ELR (cell line): ENCODE measurements at regions not wholly inside any gene's neighbourhood (a gene's known extent, or its start where the extent isn't known, plus 50 kb on each side); places are given as distances from the start of the nearest gene placed in this dataset.
"Not testable (repeated sequence)": the region's sequence is repeated elsewhere in the genome, so short reads cannot be mapped to it uniquely, and the experiment has no call there.

Experiments
- DNase-seq: peaks from one replicate; pipeline ENCODE4 v3.0.0-alpha.2; 2015; ENCODE audit warnings: low read depth

- no peak for DNase-seq
Observed at GRCh38 chr3:182138393-182138792, 426.7 kb downstream of the SOX2 start.

DNA sequence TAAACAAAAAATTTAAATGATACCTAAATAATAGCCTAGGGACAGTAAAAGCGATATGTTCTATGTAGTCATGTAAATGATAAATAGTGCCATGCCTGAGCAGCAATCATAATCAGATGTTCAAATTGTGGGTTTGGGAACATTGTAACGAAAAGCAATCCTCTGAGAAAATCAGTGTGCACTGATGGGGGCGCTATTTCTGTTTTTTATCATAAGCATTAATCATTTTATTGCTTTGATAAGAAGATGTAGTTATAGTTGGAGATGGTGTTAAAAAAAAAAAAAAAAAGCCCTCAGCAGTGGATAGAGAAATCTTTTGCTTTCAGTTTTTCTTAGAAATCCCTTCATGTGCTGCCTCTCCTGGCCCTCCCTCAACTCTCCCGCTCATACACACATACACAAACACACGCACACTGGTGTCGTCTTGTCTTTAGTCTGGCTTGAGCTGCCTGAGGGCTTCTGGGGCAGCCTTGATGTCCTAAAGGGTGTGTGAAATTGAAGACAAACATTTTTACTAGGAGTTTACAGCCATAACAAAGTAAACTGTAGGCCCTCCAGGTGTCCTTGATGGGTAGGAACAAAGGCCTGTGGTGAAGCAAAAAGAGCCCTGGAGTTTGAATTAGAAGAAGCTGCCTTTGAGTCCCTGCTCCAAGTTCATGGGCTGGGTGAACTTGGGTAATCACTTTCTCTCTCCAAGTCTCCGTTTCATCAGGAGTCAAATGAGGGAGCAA, 428.1 kb downstream of the SOX2 start:
- no peak for DNase-seq

GRCh38 chr3:182142928-182143327, 431.2 kb downstream of the SOX2 start:
- DNase-seq = no peak

DNA sequence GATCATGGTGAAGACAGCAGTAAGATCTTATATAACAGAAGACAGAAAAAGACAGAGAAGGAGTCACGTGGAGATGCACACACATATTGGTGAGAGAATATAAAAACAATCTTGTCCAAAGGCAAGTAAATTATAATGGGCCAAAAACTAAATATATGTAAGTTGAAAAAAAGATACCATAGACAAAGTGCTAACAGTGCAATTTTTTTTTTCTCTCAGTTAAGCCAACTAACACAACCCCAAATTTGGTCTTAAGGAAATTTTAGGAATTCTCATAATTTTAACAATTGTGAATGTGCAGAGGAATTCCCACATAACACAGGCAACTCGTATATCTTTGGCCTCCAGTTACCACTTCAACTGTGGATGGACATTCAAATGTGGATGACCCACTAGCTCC, 432.2 kb downstream of the SOX2 start:
- DNase-seq = no peak

DNA sequence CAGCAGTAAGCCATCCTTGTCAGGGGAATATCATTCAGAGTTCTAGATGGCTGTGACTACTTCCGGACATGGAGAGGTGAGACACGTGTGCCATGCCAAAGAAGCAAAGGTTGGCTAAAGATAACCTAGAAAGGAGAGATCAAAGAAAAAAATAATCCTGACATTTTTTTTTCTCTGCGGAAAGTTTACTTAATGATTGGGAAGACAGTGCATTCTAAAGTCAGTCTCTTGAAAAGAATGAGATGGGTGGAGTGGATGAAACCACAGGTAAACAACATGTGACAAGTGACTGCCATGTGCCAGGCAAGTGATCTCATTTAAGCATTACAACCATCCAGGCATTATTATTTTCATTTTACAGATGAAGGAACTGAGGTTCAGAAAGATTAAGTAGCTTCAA, 436.6 kb downstream of the SOX2 start:
- no peak for DNase-seq

DNA sequence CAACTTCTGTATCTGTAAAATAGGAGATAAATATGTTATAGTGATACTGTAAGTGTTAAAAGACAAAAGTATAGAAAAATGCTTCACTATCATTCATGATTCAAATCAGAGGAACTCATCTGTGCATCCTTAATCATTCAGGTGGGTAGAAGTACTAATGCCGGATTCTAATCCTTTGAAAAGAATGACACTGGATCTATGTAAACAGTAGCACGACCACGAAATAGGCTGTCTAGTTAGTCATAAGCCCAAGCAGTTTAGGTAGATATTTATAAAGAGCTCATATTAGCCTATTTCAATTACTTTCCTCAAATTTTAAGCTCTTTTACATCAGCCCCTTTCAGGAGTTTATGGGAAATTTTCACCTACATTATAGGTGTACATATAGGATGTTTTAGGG, 437.9 kb downstream of the SOX2 start:
- no peak for DNase-seq

DNA sequence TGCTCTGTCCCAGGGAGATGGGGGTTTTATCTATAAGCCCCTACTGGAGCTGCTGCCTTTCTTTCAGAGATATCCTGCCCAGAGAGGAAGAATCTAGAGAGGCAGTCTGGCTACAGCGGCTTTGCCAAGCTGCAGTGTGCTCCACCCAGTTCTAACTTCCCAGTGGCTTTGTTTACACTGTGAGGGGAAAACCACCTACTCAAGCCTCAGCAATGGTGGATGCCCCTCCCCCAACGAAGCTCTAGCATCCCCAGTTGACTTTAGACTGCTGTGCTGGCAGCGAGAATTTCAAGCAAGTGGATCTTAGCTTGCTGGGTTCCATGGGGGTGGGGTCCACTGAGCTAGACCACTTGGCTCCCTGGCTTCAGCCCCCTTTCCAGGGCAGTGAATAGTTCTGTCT, 444.6 kb downstream of the SOX2 start:
- not testable (repeated sequence) for DNase-seq

DNA sequence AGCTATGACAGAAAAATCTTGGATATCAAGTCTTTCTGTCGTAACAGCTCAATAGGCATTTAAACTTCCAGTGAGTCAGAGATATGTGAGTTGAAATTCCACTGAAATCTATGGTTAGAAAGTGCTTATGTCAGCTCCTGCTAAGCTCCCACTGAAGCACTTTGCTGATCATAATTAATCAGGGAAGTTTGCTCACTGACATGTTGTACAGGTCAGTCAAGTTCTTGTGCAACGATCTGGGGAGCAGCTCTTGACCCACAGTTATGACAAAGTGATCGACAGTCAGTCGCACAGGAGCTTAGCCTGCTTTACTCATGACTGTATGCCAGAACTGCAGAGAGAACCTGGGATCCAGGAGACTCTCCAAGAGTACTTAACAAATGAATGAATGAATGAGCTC, 453.5 kb downstream of the SOX2 start:
- DNase-seq = no peak

DNA sequence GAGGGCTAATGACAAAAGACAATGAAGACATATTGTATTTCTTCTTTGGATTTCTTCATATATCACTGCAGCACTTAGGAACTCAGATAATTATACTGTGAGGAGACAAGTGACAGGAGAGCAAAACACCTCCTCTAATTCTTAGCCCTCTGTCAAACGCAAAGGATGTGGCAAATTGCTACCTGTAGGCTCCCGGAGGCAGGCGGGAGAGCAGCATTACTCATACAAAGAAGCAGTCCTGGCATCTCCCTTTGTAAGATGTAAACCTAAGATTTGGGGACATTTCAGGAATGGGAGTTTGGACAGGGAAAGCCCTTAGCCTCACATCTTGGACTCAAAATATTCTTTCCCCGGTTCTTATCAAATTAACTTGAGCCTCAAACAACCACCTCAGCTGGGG, 460.8 kb downstream of the SOX2 start:
- no peak for DNase-seq

DNA sequence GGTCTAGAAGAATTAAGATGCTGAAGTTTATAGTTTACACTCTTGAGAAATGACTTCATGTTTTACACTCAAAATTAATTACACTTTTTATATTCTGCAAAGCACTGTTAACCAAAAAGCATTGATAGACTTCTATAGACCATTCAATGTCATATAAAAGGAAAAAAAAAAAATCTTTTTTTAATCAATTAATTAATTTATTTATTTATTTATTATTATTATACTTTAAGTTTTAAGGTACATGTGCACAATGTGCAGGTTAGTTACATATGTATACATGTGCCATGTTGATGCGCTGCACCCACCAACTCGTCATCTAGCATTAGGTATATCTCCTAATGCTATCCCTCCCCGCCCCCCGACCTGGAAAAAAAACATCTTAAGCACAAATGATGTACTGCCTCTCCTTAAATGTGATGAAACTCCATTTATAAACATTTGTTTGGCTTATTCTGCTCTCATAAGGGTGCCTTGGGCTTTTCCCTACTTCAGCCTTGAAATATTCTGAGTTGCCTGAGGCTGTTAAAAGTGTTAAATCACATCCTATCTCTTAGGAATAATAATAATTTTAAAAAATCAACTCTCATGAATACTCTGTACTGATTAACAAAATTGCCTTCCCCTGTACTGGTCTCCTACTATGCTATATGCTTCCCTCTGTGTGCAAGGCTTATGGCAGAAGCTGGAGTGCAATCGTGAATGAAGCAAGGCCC, 466.9 kb downstream of the SOX2 start:
- DNase-seq = no peak

DNA sequence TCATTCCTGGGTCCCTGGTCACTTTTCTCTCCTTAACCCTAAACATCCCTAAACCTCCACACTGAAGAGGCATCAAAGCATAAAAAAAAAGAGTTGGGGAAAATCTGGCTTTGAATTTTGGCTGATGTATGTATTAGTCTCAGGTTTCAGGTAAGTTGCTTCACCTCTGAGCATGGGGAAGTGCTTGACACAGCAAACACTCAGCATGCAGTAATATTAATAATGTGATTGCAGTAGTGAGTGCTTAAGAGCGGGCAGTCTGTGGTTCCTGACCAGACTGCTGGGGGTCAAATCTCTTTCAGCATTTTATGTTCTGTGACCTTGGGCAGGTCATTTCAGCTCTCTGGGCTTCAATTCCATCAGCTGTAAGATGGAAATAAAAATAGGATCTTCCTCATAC, 467.9 kb downstream of the SOX2 start:
- DNase-seq = no peak

DNA sequence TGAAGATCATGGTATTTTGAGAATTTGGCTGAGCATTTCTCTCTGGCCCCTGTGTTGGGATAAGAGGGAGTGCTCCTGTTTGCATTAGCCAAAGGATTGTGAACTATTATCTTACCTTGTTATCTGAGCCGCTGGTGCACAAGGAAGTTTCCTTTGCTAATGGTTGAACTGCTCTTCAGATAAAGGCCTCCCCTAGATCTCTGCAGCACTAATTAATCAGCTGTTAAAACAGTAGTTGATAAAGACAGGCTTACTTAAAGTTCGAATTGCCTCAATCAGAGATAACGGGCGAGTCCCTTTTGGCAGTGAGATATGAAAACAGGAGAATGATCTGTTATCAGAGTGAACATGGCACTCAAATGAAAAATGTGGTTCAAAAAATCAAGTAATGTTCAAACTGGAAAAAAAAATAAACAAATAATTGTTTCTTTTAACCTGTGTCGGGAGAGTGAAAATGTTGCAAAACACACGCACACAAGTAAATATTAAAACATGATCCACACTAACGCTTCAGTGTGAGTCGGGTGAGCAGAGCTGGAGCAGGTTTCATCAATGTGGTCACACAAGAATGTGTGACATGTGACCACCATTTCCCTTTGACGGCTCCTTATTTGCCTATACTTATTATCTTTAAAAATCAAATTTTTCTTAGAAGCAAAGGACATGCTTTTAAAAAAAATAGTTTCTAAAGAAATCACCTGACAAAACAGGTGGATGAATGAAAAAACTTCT, 469.1 kb downstream of the SOX2 start:
- DNase-seq = no peak

DNA sequence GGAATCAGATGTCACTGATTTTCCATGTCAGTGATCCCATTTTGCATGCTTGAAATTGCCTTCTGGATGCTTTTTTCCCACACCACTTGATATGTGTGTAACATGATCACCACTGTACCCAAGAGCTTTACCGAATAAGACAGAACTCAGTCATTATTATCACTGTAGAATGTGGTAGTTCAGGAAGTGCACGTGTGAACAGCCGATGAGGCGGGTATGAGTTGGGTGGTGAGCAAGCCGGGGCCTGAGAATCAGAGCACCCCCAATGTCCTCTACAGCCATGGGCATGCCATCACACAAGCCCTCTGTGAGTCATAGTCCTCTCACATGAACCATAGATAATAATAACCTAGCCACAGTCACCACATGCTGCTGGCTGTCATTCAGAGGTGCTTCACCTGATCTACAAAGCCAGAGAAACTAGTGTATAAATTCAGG, 470.8 kb downstream of the SOX2 start:
- no peak for DNase-seq

GRCh38 chr3:182183716-182184430, 472.1 kb downstream of the SOX2 start:
- DNase-seq = no peak

GRCh38 chr3:182185313-182185712, 473.6 kb downstream of the SOX2 start:
- no peak for DNase-seq

DNA sequence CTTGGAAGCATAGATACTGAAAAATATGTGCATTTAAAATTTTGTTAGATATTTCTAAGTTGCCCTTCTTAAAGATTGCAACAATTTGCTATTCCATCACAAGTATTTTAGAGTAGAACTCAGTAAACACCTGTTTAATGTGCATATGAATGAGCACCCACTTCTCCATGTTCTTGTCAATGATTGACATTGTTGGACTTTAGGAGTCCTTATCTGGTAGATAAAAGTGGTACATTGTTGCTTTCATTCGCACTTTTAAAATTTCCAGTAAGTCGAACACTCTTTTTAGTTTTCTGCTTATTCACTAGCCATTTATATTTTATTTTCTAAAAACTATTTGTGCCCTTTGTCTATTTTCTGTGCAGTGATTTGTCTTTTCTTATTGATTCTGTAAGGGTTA, 478.3 kb downstream of the SOX2 start:
- DNase-seq = no peak

GRCh38 chr3:182198345-182198744, 486.6 kb downstream of the SOX2 start:
- DNase-seq = no peak

- no peak for DNase-seq
Observed at GRCh38 chr3:182201456-182202168, 489.9 kb downstream of the SOX2 start.

DNA sequence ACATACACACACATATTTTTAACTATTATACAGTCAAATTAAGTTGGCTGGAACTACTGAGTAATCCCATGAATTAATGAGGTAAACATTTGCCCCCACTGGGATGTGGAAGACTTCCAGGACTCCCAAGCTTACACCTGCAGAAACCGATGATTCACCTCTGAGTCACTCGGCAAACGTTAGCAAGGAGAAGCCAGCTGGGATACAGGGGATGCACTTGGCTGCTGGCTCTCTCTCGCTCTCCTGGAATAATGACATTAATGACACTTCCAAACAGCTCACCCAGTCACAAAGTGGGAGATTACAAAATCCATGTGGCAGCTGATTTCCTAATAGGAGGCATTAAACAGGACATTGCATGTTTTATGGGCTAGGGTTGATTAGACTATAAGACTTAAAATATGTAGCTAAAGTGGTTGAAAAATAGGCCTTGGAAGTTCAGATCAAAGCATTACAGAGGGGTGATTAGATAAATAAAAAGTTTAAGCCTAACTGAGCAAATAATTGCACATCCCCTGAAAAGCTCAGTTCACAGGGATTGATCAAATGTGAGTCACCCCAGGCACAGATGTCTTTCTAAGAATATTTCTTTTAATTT, 500.9 kb downstream of the SOX2 start:
- peak; percentile 67 for DNase-seq

- DNase-seq = no peak
Observed at GRCh38 chr3:182214416-182214815, 502.7 kb downstream of the SOX2 start.

DNA sequence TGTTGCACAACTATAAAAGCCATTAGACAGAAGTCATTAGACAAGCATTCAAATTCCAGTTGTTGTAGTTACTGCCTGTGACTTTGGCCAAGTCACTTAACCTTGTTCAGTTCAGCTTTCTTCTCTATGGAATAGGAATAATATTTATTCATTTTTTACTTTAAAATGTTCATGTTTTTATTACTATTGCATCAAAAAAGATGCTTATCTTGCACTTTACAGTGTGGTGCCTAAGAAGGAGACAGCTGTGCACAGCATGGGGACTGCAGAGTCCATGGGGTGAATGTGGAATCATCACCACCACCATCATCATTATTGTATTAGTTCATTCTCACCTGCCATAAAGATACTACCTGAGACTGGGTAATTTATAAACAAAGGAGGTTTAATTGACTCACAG, 504.2 kb downstream of the SOX2 start:
- DNase-seq = no peak
